ENCODE measurements at regions not wholly inside any gene's neighbourhood (a gene's known extent, or its start where the extent isn't known, plus 50 kb on each side); places are given as distances from the start of the nearest gene placed in this dataset.
"Not testable (repeated sequence)": the region's sequence is repeated elsewhere in the genome, so short reads cannot be mapped to it uniquely, and the experiment has no call there.

GRCh38 chr9:38250279-38251035 is 142.0 kb upstream of the ALDH1B1 start:
- Mint-ChIP-seq H3K36me3 (ENCODE audit: low read depth) (no peaks in the 10 kb centered on the region), H3K4me3 (no peak overlapping the region), H3K27me3 (peaks cover 1% of the 10 kb centered on the region), H3K27ac (no peak overlapping the region), H3K4me1 (no peaks in the 10 kb centered on the region), H3K9me3 (no peaks in the 10 kb centered on the region)
- no peak for DNase-seq
- intact Hi-C loops (cut with micrococcal nuclease): no loop called here

GRCh38 chr9:38249587-38250210 is 142.8 kb upstream of the ALDH1B1 start:
- Mint-ChIP-seq H3K27ac (no peak overlapping the region), H3K27me3 (peaks cover 1% of the 10 kb centered on the region), H3K9me3 (no peaks in the 10 kb centered on the region), H3K4me1 (no peaks in the 10 kb centered on the region), H3K36me3 (ENCODE audit: low read depth) (no peaks in the 10 kb centered on the region), H3K4me3 (no peak overlapping the region)
- DNase-seq: no peak
- intact Hi-C loops (cut with micrococcal nuclease): no loop called here

- intact Hi-C loops (cut with micrococcal nuclease): no loop called here
- Mint-ChIP-seq H3K4me1 (no peaks in the 10 kb centered on the region), H3K27me3 (peaks cover 1% of the 10 kb centered on the region), H3K4me3 (no peak overlapping the region), H3K9me3 (no peaks in the 10 kb centered on the region), H3K36me3 (ENCODE audit: low read depth) (no peaks in the 10 kb centered on the region), H3K27ac (no peak overlapping the region)
- no peak for DNase-seq
Observed at GRCh38 chr9:38249049-38249448, 143.5 kb upstream of the ALDH1B1 start.

- no peak for DNase-seq
- Mint-ChIP-seq H3K4me3 (no peak overlapping the region), H3K9me3 (no peaks in the 10 kb centered on the region), H3K27me3 (peaks cover 1% of the 10 kb centered on the region), H3K4me1 (no peaks in the 10 kb centered on the region), H3K27ac (no peak overlapping the region), H3K36me3 (ENCODE audit: low read depth) (no peaks in the 10 kb centered on the region)
- intact Hi-C loops (cut with micrococcal nuclease): no loop called here
Observed at GRCh38 chr9:38246833-38247232, 145.7 kb upstream of the ALDH1B1 start.

DNA sequence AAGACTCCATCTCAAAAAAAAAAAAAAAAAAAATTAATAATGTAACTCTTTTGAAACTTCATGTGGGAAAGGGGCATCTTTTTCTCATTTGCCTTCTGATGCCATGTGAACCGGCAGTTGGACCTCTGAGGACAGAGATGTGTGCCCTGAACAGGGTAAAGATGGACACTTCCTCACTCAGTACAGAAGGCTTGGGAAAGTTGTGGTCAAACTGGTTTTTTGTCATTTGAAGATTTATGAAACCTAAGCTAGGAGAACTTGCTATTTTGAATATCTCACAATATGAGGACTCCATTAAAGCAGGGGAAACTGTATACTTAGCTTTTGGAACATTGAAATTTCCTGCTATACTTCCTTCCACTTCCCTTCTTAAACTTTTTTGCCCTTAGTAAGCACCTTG is 147.5 kb upstream of the ALDH1B1 start:
- H3K4me1 Mint-ChIP-seq: no peaks in the 10 kb centered on the region
- DNase-seq: no peak
- no peak overlapping the region for H3K4me3 Mint-ChIP-seq
- no peaks in the 10 kb centered on the region for H3K36me3 Mint-ChIP-seq (ENCODE audit: low read depth)
- H3K27ac Mint-ChIP-seq: no peak overlapping the region
- H3K27me3 Mint-ChIP-seq: peaks cover 1% of the 10 kb centered on the region
- H3K9me3 Mint-ChIP-seq: no peaks in the 10 kb centered on the region
- intact Hi-C loops (cut with micrococcal nuclease): no loop called here

DNA sequence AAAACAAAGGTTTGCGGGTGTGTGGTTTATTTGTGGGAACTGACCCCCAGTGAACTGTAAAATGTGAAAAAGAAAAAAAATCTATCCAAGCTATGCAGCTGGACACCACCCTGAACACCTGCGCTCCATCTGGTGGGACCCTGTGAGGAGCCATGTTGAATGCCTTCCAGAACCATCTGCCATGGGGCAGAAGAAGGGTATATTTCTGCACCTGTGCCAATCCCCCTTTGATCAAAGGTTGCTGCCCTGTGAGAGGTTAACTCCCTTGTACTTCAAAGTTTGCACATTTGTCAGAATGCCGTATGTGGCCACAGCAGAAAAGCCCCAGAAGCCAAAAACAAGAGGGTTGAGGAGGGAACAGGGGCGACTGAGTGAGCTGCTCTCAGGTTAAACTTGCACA is 148.5 kb upstream of the ALDH1B1 start:
- Mint-ChIP-seq H3K4me3 (no peak overlapping the region), H3K9me3 (no peaks in the 10 kb centered on the region), H3K4me1 (no peaks in the 10 kb centered on the region), H3K27me3 (peaks cover 1% of the 10 kb centered on the region), H3K36me3 (ENCODE audit: low read depth) (no peaks in the 10 kb centered on the region), H3K27ac (no peak overlapping the region)
- intact Hi-C loops (cut with micrococcal nuclease): no loop called here
- no peak for DNase-seq

- intact Hi-C loops (cut with micrococcal nuclease); H3K27ac Mint-ChIP-seq: not testable (repeated sequence)
Observed at GRCh38 chr9:38242151-38242550, 150.4 kb upstream of the ALDH1B1 start.

GRCh38 chr9:38240051-38240450 is 152.5 kb upstream of the ALDH1B1 start:
- H3K27ac Mint-ChIP-seq: no peak overlapping the region
- no peak overlapping the region for H3K4me3 Mint-ChIP-seq
- H3K9me3 Mint-ChIP-seq: no peaks in the 10 kb centered on the region
- no peaks in the 10 kb centered on the region for H3K36me3 Mint-ChIP-seq (ENCODE audit: low read depth)
- no peak for DNase-seq
- H3K27me3 Mint-ChIP-seq: peaks cover 3% of the 10 kb centered on the region
- intact Hi-C loops (cut with micrococcal nuclease): no loop called here
- H3K4me1 Mint-ChIP-seq: no peaks in the 10 kb centered on the region

More at GRCh38 chr9:38242151-38242550, 150.4 kb upstream of the ALDH1B1 start:
- not testable (repeated sequence) for H3K36me3 Mint-ChIP-seq (ENCODE audit: low read depth); DNase-seq; H3K4me3 Mint-ChIP-seq; H3K27me3 Mint-ChIP-seq; H3K4me1 Mint-ChIP-seq; H3K9me3 Mint-ChIP-seq

GRCh38 chr9:38235244-38235643 is 157.3 kb upstream of the ALDH1B1 start:
- DNase-seq: no peak
- Mint-ChIP-seq H3K27me3 (peaks cover 3% of the 10 kb centered on the region), H3K36me3 (ENCODE audit: low read depth) (no peaks in the 10 kb centered on the region), H3K4me3 (no peak overlapping the region), H3K4me1 (no peaks in the 10 kb centered on the region), H3K9me3 (no peaks in the 10 kb centered on the region), H3K27ac (no peak overlapping the region)
- intact Hi-C loops (cut with micrococcal nuclease): no loop called here

DNA sequence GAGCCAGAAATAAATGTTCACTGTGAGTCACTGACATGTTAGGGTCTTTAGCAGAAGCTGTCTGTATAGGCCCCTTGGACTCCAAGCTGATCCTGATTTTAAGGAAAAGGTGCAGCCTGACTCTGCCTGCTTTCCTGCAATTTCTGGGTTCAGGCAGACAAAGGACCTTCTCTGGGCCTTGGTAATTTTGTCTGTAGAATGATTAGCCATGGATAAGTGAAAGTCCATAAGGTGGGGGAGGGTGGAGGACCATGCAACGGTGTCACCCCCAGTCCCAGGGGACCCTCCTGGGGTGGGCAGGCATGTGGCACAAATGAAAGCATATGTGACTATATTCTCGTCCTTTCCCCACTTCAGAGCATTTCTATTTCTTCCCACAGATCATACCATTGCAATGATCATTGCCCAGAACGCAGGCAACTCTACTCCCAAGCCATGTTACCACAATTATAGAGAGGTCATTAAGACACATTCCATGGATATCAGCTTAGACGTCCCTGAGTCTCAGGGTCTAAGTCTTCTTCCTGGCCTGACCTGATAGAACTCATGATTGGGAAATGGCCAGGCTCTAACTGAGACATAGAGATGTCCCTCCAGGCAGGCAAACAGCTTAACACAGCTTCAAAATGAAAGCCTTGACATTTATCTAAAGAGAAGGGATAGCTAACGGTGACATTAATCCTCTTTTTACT is 157.9 kb upstream of the ALDH1B1 start:
- intact Hi-C loops (cut with micrococcal nuclease): no loop called here
- no peaks in the 10 kb centered on the region for H3K4me1 Mint-ChIP-seq
- peaks cover 8% of the 10 kb centered on the region for H3K27me3 Mint-ChIP-seq

DNA sequence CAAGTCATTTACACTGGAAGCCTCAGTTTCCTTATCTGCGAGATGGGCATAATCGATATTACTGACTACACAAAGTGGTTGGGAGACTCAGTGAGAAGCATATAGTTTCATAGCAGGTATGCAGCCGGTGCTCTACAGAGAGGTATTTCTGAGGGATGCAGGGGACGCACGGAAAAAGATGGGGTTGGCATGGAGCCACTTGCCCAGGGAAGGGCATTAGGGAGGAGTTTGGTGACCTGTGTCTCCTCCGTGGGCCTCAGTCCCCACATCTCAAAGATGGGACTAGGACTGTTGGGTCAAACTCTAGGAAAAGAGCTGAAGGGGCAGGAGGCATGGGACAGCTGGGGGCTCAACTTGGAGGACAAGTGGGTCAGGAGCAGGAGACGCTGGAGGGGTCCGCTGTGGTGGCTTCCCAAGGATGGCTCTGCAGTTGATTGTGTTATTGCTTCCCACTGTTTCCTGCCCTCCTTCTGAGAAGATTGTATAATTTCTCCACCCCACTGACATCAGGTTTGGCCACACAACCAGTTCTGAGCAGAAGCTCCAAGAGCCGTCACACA is 158.6 kb upstream of the ALDH1B1 start:
- no peaks in the 10 kb centered on the region for H3K9me3 Mint-ChIP-seq
- peaks cover 12% of the 10 kb centered on the region for H3K27me3 Mint-ChIP-seq

More for the DNA sequence above, 157.9 kb upstream of the ALDH1B1 start:
- Mint-ChIP-seq H3K27ac (no peak overlapping the region), H3K36me3 (ENCODE audit: low read depth) (no peaks in the 10 kb centered on the region), H3K4me3 (no peak overlapping the region), H3K9me3 (no peaks in the 10 kb centered on the region)
- DNase-seq: no peak

DNA sequence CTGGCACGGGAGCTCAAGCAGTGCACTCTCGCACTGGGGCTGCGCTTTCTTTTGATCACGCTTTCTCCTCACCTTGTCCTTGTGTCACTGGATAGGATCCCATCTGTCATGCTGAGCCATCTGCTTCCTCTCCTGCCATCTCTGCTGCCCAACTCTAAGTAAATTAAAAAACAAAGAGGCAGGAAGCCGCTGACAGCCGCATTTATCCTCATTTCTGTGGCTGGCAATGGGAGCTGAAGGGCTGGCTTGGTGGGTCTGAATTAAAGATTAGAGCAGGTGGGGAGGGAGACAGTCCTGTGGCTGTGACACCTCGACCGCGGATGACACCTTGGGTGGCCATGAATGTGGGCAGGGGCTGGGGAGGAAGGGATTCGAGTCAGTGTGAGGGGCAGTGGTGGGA is 159.2 kb upstream of the ALDH1B1 start:
- Mint-ChIP-seq H3K4me3 (no peak overlapping the region), H3K27ac (no peak overlapping the region)

More for the DNA sequence above, 158.6 kb upstream of the ALDH1B1 start:
- Mint-ChIP-seq H3K4me3 (no peak overlapping the region), H3K4me1 (no peaks in the 10 kb centered on the region), H3K27ac (no peak overlapping the region), H3K36me3 (ENCODE audit: low read depth) (no peaks in the 10 kb centered on the region)
- intact Hi-C loops (cut with micrococcal nuclease): no loop called here
- DNase-seq: no peak

GRCh38 chr9:38232895-38233294 is 159.6 kb upstream of the ALDH1B1 start:
- H3K4me3 Mint-ChIP-seq: no peak overlapping the region
- H3K9me3 Mint-ChIP-seq: no peaks in the 10 kb centered on the region
- DNase-seq: no peak
- no peaks in the 10 kb centered on the region for H3K36me3 Mint-ChIP-seq (ENCODE audit: low read depth)
- H3K27ac Mint-ChIP-seq: no peak overlapping the region
- intact Hi-C loops (cut with micrococcal nuclease): no loop called here
- H3K4me1 Mint-ChIP-seq: peaks cover under 1% of the 10 kb centered on the region
- H3K27me3 Mint-ChIP-seq: peaks cover 15% of the 10 kb centered on the region

More for the DNA sequence above, 159.2 kb upstream of the ALDH1B1 start:
- Mint-ChIP-seq H3K9me3 (no peaks in the 10 kb centered on the region), H3K36me3 (ENCODE audit: low read depth) (no peaks in the 10 kb centered on the region), H3K4me1 (no peaks in the 10 kb centered on the region), H3K27me3 (peaks cover 15% of the 10 kb centered on the region)
- intact Hi-C loops (cut with micrococcal nuclease): no loop called here
- no peak for DNase-seq
